Neural progenitor cell (in vitro differentiated cells): ENCODE measurements at regions not wholly inside any gene's neighbourhood (a gene's known extent, or its start where the extent isn't known, plus 50 kb on each side); places are given as distances from the start of the nearest gene placed in this dataset.
A peak's percentile ranks its signal among the peaks of the same experiment; 100 is the strongest.

Source experiments
- DNase-seq: peaks from one replicate; pipeline ENCODE4 v3.0.0-alpha.2; 2016; ENCODE audit warnings: low spot score
- H2AFZ ChIP-seq: fragments of 200-600 bp; sonication (generic); replicated peaks from 2 replicates; pipeline ENCODE4 v1.6.1; 2016; ENCODE audit warnings: antibody characterized with exemption
- H3F3A ChIP-seq: fragments of 200-600 bp; sonication (generic); 2 replicates; pipeline ENCODE4 v1.6.1; 2016; ENCODE audit warnings: antibody characterized with exemption, low read depth
- H3K27ac ChIP-seq: fragments of 200-600 bp; sonication (generic); 2 replicates; pipeline ENCODE4 v1.5.1; 2016; ENCODE audit warnings: mild to moderate bottlenecking
- H3K27me3 ChIP-seq: fragments of 200-600 bp; sonication (generic); 2 replicates; pipeline ENCODE4 v1.6.1; 2016; ENCODE audit warnings: mild to moderate bottlenecking, moderate library complexity
- H3K36me3 ChIP-seq: fragments of 200-600 bp; sonication (generic); 2 replicates; pipeline ENCODE4 v1.5.1; 2016
- H3K4me1 ChIP-seq: fragments of 200-600 bp; sonication (generic); 2 replicates; pipeline ENCODE4 v1.6.1; 2016; ENCODE audit warnings: mixed run types
- H3K4me2 ChIP-seq: fragments of 200-600 bp; sonication (generic); 2 replicates; pipeline ENCODE4 v1.6.1; 2016
- H3K4me3 ChIP-seq: fragments of 200-600 bp; sonication (generic); 2 replicates; pipeline ENCODE4 v1.5.1; 2016
- H3K79me2 ChIP-seq: fragments of 200-600 bp; sonication (generic); 2 replicates; pipeline ENCODE4 v1.6.1; 2016; ENCODE audit warnings: low read depth
- H3K9ac ChIP-seq: fragments of 200-600 bp; sonication (generic); 2 replicates; pipeline ENCODE4 v1.6.1; 2016
- H3K9me3 ChIP-seq: fragments of 200-600 bp; sonication (generic); 2 replicates; pipeline ENCODE4 v1.5.1; 2016; ENCODE audit warnings: low read depth
- H4K20me1 ChIP-seq: fragments of 200-600 bp; sonication (generic); 2 replicates; pipeline ENCODE4 v1.6.1; 2016; ENCODE audit warnings: low read depth
- H3K27ac Mint-ChIP-seq: 3 replicates; pipeline ENCODE4 v1.8.0; 2021; ENCODE audit warnings: mixed read lengths
- H3K27me3 Mint-ChIP-seq: 2 replicates; pipeline ENCODE4 v1.8.0; 2022; ENCODE audit warnings: low read depth, mild to moderate bottlenecking, inconsistent platforms, moderate library complexity, mixed read lengths; ENCODE audit not compliant: insufficient read depth
- H3K36me3 Mint-ChIP-seq: 3 replicates; pipeline ENCODE4 v1.8.0; 2021; ENCODE audit warnings: mixed read lengths
- H3K4me1 Mint-ChIP-seq: 3 replicates; pipeline ENCODE4 v1.8.0; 2021; ENCODE audit warnings: mixed read lengths
- H3K4me3 Mint-ChIP-seq: 3 replicates; pipeline ENCODE4 v1.8.0; 2021; ENCODE audit warnings: mild to moderate bottlenecking, moderate library complexity, mixed read lengths
- H3K9me3 Mint-ChIP-seq: 3 replicates; pipeline ENCODE4 v1.8.0; 2020; ENCODE audit warnings: mixed read lengths
- EZH2 ChIP-seq: fragments of 200-600 bp; sonication (generic); IDR thresholded peaks from 2 replicates; pipeline ENCODE4 v1.6.1; 2017; ENCODE audit warnings: antibody characterized with exemption, mild to moderate bottlenecking, moderate library complexity
- EZH2phosphoT487 ChIP-seq: fragments of 200-600 bp; sonication (generic); IDR thresholded peaks from 2 replicates; pipeline ENCODE4 v1.6.1; 2017; ENCODE audit warnings: antibody characterized with exemption
- TF ChIP-seq, protein P1 (sequence below): fragments of 200-600 bp; sonication (generic); IDR thresholded peaks from 2 replicates; pipeline ENCODE4 v1.5.1; 2017; ENCODE audit warnings: antibody characterized with exemption, mild to moderate bottlenecking

DNA sequence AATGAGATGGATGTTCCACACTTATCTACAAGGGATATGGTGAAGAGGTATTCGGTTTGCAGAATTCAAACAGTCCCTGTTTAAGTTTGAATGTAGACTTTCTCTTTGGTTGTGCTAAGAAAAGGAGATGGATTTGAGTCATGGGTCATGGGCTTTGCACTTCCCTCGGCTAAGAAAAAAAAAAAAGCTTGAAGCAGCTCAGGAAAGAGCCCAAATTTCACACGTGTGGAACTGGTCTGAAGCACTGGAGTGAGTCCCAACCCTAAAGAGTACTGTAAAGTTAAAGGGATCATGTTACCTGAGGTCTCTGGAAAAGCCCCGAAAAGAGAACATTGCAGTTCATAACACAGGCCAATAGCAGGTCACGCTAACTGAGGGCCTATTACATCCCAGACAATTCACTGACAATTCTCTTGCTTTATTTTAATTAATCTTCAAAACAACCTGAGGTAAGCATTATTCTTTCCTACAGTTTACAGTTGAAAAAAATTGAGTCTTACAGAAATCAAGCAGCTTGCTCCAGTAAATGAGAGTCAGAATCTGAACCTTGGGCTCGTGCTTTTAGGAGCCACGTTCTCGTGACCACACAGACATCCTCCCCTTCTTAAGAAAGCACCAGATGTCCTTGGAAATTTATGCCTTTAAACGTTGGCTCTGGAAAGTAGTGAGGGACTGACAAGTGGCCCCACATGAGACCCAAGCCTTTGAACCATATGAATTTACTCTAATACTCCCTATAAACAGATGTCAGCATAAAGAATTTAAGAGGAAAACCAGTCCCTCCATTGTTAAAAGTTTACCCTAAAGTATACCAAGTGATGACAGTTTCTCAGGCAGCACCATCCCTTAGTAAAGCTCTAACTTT, 89.3 kb downstream of the MAD2L1 start:
- Histone ChIP-seq H3K4me2 (no peak overlapping the region), H3K27ac (no peak overlapping the region), H3K9ac (no peak overlapping the region), H3K27me3 (no peaks in the 10 kb centered on the region), H3K4me1 (peaks cover 10% of the 10 kb centered on the region), H4K20me1 (no peaks in the 10 kb centered on the region), H2AFZ (peak overlapping the region; percentile 22), H3K4me3 (no peak overlapping the region), H3K79me2 (no peaks in the 10 kb centered on the region), H3F3A (no peaks in the 10 kb centered on the region), H3K36me3 (no peaks in the 10 kb centered on the region), H3K9me3 (no peaks in the 10 kb centered on the region)
- no peaks in the 10 kb centered on the region for H3K36me3 Mint-ChIP-seq
- H3K4me3 Mint-ChIP-seq, result no peak overlapping the region
- no peaks in the 10 kb centered on the region for H3K9me3 Mint-ChIP-seq
- no peaks in the 10 kb centered on the region for H3K27me3 Mint-ChIP-seq
- no peak overlapping the region for H3K27ac Mint-ChIP-seq
- TF ChIP-seq, protein P1, sequence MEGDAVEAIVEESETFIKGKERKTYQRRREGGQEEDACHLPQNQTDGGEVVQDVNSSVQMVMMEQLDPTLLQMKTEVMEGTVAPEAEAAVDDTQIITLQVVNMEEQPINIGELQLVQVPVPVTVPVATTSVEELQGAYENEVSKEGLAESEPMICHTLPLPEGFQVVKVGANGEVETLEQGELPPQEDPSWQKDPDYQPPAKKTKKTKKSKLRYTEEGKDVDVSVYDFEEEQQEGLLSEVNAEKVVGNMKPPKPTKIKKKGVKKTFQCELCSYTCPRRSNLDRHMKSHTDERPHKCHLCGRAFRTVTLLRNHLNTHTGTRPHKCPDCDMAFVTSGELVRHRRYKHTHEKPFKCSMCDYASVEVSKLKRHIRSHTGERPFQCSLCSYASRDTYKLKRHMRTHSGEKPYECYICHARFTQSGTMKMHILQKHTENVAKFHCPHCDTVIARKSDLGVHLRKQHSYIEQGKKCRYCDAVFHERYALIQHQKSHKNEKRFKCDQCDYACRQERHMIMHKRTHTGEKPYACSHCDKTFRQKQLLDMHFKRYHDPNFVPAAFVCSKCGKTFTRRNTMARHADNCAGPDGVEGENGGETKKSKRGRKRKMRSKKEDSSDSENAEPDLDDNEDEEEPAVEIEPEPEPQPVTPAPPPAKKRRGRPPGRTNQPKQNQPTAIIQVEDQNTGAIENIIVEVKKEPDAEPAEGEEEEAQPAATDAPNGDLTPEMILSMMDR, result no peak
- TF ChIP-seq EZH2phosphoT487, result no peak
- no peak for TF ChIP-seq EZH2
- DNase-seq, result no peak
- peaks cover 12% of the 10 kb centered on the region for H3K4me1 Mint-ChIP-seq

DNA sequence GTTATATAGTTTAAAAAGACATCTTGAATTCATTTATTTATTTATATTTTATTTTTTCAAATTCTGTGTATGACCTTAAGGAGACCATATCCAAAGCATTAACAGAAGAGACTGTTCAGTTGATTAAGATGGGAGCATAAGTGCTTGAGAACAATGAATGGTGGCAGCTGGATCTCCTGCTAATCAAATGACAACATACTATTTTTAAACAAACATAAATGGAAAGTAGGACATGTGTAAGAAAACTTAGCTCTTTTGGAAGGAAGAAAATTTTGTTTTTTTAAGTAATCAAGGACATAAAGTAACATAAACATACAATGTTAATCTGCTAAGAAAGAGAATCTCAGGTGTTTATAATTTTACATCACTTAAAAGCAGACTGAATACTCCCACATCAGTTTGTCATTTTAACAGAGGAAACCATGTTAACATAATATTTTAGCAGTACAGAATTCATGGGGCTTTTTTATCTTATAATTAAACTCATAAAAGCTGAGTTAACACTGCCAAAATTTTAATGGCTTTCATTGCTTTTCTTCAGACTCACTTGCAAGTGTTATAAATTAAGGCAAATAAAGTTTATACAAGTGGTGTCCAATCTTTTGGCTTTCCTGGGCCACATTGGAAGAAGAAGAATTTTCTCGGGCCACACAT, 95.1 kb downstream of the MAD2L1 start:
- Histone ChIP-seq H2AFZ (no peak overlapping the region), H3K9me3 (no peaks in the 10 kb centered on the region), H3K36me3 (no peaks in the 10 kb centered on the region), H3K4me2 (no peak overlapping the region), H3K79me2 (no peaks in the 10 kb centered on the region), H3K4me3 (no peak overlapping the region), H3K27me3 (no peaks in the 10 kb centered on the region), H3K4me1 (no peaks in the 10 kb centered on the region), H3K27ac (no peak overlapping the region), H4K20me1 (no peaks in the 10 kb centered on the region), H3F3A (no peaks in the 10 kb centered on the region), H3K9ac (no peak overlapping the region)
- Mint-ChIP-seq H3K4me3 (no peak overlapping the region), H3K4me1 (no peaks in the 10 kb centered on the region), H3K9me3 (no peaks in the 10 kb centered on the region), H3K27me3 (no peaks in the 10 kb centered on the region), H3K27ac (no peak overlapping the region), H3K36me3 (no peaks in the 10 kb centered on the region)
- TF ChIP-seq EZH2phosphoT487, result no peak
- TF ChIP-seq, protein P1, result no peak
- no peak for DNase-seq

DNA sequence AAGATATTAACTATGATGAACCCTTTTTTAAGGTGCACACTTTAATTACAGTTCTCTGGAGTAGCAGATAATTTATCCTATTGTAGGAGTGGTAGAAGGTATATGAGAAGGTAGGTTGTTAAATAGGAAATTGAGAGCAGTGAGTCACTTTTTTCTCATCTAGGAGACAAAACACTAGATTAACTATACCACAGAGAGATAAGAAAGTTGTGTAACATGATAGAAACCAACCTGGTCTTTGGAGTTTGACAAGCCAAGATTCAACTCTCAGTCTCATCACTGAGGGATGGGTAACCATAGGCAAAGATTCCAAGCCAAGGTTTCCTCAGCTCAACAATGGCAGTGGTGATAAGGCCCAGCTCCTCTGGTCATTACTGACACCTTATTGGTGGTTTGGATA, 104.0 kb downstream of the MAD2L1 start:
- H3K79me2 ChIP-seq, result no peaks in the 10 kb centered on the region
- no peak overlapping the region for H3K4me2 ChIP-seq
- H3F3A ChIP-seq, result no peaks in the 10 kb centered on the region
- Mint-ChIP-seq H3K4me1 (no peaks in the 10 kb centered on the region), H3K4me3 (no peak overlapping the region), H3K27me3 (no peaks in the 10 kb centered on the region), H3K27ac (no peak overlapping the region), H3K9me3 (no peaks in the 10 kb centered on the region), H3K36me3 (no peaks in the 10 kb centered on the region)
- no peaks in the 10 kb centered on the region for H3K27me3 ChIP-seq
- no peak overlapping the region for H3K27ac ChIP-seq
- H3K4me1 ChIP-seq, result no peaks in the 10 kb centered on the region
- H2AFZ ChIP-seq, result no peak overlapping the region
- no peaks in the 10 kb centered on the region for H3K9me3 ChIP-seq
- no peak overlapping the region for H3K4me3 ChIP-seq
- no peaks in the 10 kb centered on the region for H3K36me3 ChIP-seq
- TF ChIP-seq, protein P1, result no peak
- TF ChIP-seq EZH2phosphoT487 (no peak), EZH2 (no peak)
- DNase-seq, result no peak
- no peak overlapping the region for H3K9ac ChIP-seq
- no peaks in the 10 kb centered on the region for H4K20me1 ChIP-seq
